KG1 (cell line): ENCODE measurements at regions not wholly inside any gene's neighbourhood (a gene's known extent, or its start where the extent isn't known, plus 50 kb on each side); places are given as distances from the start of the nearest gene placed in this dataset.
"Not testable (repeated sequence)": the region's sequence is repeated elsewhere in the genome, so short reads cannot be mapped to it uniquely, and the experiment has no call there.

Experiments
- DNase-seq: peaks from one replicate; lab custom pipeline; 2025; lab: John Stamatoyannopoulos, UW

- no peak for DNase-seq
Observed at GRCh38 chr18:79596446-79597175, 83.0 kb upstream of the CTDP1 start.

DNA sequence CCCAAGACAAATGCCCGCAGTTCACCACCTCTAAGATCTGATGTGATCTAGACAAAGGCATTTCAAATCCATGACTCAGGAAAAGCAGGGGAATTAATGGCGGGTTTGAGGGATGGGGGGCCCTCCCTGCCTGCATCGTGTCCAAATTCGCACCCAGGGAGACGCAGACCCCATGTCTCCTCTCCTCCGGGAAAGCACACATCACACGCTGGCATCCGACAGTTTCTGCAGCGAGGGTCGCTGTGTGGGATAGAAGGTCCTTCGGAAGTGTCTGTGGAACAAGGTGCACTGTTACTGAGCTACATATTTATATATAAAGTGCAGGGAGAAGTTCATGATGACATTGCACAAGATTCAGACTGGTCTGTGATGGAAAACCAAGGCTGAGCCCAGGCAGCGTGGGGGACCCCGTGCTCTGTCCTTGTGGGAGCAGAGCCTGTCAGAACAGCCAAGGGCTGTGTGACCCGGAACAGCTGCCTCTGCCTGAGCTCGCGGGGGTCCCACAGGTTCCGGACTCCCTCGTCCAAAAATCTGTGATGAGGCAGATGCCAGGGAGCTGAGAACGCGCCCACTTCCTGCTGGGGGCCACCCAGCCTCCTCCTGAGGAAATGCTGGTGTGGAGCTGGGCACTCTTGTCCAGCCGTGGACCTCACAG, 82.3 kb upstream of the CTDP1 start:
- no peak for DNase-seq

DNA sequence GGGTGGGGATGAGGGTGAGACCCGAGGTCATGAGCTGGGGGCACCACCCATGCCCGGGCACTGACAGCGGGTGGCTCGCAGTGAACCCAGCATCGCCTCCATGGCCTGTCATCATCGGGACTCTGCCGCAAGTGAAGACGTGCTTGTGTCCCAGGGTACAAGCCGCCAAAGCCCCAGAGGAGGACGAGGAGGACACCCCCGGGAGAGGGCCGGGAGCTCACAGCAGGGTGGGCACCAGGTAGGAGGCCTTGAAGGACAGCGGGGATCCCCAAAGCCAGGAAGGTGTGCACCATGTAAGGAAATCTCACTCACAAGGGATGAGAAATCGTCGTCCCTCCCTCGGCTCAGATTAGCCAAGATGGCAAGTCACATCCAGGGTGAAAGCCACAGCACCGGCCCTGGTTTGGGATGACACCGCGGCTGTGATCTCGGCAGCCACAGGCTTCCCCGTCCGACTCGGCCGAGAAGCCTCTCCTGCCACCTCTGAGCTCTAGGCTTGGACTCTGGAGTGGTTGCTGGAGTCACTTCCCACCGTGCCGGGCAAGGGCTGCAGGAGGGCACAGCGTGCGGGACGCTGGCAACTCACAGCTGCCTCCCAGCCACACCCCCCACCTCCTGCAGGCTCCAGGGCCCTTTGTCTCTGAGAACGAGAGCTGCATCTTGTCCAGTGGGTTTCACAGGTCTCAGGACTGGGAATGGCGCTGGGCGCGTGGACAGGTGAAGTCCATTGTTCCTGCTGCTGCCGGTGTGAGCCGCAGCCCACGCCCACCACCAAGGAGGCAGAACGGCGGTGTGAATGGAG, 81.6 kb upstream of the CTDP1 start:
- no peak for DNase-seq

GRCh38 chr18:79598633-79599175, 80.9 kb upstream of the CTDP1 start:
- no peak for DNase-seq

GRCh38 chr18:79599441-79599931, 80.1 kb upstream of the CTDP1 start:
- no peak for DNase-seq

- DNase-seq = no peak
Observed at GRCh38 chr18:79600141-79600540, 79.5 kb upstream of the CTDP1 start.

GRCh38 chr18:79600596-79600995, 79.0 kb upstream of the CTDP1 start:
- DNase-seq = no peak

DNA sequence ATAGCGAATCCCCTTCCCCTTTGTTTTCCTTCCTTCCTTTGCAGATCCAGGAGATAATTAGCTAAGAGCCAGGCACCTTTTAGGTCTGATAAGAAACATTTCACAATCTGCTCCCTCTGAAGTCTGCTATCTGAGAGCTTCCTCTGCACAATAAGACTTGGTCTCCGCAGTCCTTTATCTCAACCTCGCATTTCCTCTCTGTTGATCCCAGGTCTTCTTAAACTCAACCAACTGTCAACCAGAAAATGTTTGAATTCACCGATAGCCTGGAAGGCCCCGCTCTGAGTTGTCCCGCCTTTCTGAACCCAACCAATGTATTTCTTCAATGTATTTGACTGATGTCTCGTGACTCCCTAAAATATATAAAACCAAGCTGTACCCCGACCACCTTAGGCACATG, 78.4 kb upstream of the CTDP1 start:
- DNase-seq = no peak

DNA sequence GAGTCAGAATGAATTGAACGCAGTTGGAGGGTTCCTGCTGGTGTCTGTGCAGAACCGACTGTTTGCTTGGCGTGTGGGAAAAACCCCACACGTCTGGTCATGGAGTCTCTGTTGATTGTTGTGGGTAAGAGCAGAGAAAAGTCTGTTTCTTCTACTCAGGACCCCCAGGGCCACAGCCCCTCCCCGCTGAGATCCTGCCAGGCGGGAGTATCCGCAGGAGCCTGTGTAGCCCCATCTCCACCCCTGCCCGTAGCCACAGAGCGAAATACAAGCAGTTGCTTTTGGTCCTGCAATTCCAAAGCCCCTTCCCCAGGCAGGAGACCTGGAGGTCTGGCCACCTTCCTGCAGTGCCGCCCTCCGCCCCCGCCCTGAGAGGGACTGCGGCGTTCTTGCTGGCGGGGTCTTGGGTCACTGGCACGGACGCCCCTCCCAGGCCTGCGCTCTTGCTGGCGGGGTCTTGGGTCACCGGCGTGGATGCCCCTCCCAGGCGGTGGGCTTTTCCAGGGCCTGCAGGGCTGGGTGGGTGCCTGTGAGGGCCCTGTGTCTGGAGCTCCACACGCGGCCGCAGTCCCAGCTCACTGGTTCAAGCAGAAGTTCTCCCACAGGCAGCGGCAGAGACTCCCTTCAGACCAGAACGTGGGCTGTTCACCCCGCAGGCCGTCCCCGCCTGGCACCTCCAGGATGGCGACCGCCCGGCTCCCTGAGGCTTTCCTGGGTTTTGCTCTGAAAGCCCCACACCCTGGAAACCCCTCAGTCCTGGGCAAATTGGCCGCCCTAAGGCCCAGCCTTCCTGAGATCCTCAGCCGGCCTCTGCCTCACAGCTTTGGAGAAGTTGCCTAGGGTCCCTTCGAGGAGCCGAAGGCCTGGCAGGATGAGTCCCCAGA, 76.0 kb upstream of the CTDP1 start:
- no peak for DNase-seq

DNA sequence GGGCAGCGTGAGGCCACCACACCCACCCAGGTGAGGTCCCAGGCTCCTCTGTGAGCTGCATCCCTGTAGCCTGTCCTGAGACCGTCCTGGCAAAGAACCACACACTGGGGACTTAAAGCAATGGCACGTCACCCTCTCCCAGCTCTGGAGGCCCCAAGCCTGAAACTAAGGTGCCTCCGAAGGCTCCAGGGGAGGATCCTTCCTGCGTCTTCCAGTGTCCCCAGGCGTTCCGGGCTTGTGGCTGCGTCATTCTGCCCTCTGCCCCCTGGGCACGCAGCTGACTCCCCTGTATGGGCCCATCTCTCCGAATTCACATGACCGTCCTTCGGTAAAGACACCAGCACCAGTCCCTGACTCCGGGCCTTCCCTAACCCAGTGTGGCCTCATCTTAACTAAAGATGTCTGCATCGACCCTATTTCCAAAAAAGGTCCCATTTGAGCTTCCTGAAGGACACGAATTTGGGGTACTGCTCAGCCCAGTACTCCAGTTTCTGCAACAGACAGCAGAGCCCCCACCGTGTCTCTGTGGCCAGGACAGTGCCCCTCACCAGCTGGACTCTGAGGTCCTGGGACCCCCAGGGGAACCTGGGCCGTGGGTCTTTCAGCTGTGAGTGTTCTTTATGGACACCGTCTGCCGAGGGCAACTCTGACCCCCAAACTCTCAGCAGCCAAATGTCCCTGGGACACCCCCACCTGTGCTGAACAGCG, 75.2 kb upstream of the CTDP1 start:
- DNase-seq = no peak

- DNase-seq = no peak
Observed at GRCh38 chr18:79604913-79605880, 74.4 kb upstream of the CTDP1 start.

DNA sequence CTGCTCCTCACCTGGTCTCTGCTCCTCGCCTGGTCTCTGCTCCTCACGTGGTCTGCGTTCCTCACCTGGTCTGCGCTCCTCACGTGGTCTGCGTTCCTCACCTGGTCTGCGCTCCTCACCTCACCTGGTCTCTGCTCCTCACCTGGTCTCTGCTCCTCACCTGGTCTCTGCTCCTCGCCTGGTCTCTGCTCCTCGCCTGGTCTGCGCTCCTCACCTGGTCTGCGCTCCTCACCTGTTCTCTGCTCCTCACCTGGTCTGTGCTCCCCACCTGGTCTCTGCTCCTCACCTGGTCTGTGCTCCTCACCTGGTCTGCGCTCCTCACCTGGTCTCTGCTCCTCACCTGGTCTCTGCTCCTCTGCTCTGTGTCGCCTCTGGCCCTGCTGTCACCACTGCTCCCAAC, 73.5 kb upstream of the CTDP1 start:
- not testable (repeated sequence) for DNase-seq

DNA sequence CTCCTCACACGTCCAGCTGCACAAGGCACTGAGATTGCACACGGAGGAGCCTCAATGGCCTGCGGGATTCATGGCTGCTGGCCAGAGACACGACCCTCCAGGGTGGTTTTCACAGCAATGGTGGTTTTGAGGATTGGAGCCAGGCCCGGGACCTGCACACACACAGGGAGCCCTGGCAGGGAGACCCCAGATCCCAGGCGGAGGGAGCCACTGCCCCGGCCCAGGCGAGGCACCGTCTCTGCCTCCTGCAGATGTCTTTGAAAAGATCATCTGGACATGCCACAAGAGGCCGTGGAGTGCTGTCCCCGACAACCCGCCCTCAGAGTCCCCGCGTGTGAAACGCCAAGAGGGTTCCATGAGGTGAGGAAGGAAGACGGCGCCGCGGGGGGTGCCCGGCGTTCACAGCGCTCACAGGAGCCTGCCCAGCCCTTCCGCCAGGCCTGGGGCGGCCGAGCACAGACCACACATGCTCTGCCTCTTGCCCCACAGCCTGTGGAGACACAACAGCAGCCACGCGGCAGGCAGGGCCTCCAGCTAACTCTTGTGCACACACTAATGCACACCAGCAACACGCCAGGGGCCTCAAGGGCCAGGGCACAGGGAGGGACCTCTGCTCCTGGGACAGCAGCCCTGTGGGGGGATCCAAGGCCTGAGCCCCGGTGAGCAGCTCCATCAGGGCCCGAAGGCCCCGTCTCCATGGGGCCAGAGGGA, 72.8 kb upstream of the CTDP1 start:
- DNase-seq = no peak

DNA sequence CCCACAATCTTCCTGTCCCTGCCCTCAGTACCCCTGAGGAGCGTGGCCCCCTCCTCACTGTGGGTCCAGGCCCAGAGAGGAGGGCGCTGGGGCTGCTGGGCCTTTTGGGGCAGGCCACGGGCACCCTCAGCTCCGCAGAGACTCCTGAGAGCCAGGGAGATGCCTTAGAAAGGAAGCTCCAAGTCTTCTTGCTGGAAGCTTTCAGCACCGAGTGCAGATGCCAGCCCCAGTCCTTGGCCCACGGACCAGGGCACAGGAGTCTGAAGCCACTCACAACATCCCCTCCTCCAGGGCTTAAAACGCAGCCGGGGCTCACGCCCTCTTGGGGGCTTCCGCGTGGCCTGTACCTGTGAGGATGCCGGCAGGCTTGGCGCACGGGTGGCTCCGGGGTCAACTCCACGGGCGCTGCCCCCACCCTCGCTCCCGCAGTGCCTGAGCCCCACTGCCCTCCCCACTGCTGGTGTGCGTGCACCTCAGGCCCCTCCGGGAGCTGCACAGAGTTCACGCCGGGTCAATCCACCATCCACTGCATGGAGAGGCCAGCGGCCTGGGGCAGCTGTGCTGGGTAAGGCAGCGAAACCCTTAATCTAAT, 72.1 kb upstream of the CTDP1 start:
- no peak for DNase-seq

DNA sequence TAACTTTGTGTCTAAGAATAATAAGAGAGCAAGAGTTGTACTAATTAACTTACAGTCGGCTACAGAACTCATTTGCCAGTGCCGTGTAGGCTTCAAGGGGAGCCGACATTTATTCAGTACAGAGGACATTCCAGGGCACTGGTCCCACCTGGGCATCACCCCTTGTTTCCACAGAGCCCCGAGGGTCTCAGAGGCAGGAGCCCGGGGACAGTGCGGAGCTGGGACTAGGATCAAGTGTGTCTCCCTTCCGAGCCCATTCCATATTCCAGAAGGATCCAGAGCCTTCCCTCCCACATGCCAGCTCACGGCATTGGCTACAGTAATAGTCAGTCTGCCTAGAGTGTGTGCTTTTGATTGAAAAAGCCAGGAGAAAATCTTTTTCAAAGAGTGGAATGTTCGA, 71.5 kb upstream of the CTDP1 start:
- no peak for DNase-seq

GRCh38 chr18:79608535-79608934, 71.1 kb upstream of the CTDP1 start:
- DNase-seq = no peak

DNA sequence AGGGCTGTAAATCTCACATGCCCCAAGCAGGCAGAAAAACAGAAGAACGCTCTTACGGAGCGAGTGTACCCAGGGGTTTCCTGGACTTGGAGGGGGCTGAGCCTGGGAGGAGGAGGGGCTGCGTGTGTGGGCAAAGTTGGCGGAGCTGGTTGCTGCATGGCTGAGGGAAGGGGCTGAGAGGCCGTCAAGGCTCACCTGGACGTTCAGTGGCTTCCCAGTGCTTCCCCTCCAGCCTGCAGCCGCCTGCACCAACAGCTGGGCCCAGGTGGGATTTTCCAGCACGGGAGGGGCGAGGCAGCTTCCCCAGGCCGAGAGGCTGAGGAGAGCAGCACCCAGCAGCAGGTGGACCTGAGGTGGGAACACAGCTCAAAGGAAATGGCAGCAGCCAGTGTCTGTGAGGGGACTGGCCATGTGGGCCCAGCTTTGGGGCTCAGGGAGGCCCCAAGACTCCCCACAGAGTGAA, 70.6 kb upstream of the CTDP1 start:
- no peak for DNase-seq

DNA sequence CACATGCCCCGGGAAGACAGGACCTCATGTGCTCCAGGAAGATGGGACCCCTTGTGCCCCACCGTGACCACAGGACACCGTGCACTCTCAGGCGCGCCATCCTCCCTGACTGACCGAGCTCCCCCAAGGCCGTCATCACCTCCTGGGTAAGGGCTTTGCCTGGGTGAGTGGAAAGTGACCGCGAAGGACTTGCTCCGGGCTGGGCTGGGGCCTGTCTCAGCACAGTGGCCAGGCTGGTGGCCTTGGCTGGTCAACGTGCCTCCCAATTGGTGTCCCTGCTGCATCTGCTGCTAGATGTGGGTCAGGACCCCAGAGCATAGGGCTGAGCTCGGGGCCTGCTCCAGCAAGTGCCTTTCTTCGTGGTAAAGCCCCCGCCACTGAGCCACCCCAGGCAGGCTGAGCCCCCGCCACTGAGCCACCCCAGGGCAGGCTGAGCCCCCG, 69.7 kb upstream of the CTDP1 start:
- DNase-seq = no peak
